ENCODE measurements at regions not wholly inside any gene's neighbourhood (a gene's known extent, or its start where the extent isn't known, plus 50 kb on each side); places are given as distances from the start of the nearest gene placed in this dataset.

- in situ Hi-C loops (cut with MboI; ENCODE audit: low sequenced_read_pairs, unreplicated experiment): no loop called here
- DNase-seq (ENCODE audit: low spot score): no peak
- TF ChIP-seq, protein P1, sequence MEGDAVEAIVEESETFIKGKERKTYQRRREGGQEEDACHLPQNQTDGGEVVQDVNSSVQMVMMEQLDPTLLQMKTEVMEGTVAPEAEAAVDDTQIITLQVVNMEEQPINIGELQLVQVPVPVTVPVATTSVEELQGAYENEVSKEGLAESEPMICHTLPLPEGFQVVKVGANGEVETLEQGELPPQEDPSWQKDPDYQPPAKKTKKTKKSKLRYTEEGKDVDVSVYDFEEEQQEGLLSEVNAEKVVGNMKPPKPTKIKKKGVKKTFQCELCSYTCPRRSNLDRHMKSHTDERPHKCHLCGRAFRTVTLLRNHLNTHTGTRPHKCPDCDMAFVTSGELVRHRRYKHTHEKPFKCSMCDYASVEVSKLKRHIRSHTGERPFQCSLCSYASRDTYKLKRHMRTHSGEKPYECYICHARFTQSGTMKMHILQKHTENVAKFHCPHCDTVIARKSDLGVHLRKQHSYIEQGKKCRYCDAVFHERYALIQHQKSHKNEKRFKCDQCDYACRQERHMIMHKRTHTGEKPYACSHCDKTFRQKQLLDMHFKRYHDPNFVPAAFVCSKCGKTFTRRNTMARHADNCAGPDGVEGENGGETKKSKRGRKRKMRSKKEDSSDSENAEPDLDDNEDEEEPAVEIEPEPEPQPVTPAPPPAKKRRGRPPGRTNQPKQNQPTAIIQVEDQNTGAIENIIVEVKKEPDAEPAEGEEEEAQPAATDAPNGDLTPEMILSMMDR (IDR thresholded peaks at IDR 0.05; ENCODE audit: borderline replicate concordance, control extremely low read depth, extremely low read depth, insufficient read depth, missing control alignments): no peak
Observed at GRCh38 chr2:180583441-180584140, 396.8 kb upstream of the UBE2E3 start.

DNA sequence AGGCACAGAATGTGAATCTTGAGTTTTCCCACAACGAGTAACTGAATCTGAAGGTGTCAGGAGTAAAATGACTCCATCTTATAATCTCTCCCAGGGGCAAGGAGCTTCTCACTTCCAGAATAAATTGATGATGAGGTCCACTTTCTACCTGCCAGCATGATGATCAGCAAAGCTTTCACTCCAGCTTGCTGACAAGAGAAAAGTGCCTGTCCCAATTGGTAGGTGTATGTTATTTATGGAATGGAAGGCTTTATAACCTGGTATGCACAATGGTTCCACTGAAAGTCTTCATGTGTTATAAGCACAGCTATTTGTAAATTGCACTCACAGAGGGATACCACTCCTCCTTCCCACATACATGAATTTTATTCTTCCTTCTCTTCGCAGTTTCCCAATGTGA, 401.0 kb upstream of the UBE2E3 start:
- DNase-seq (ENCODE audit: low spot score): no peak
- in situ Hi-C loops (cut with MboI; ENCODE audit: low sequenced_read_pairs, unreplicated experiment): no loop called here
- TF ChIP-seq, protein P1 (IDR thresholded peaks at IDR 0.05; ENCODE audit: borderline replicate concordance, control extremely low read depth, extremely low read depth, insufficient read depth, missing control alignments): no peak

DNA sequence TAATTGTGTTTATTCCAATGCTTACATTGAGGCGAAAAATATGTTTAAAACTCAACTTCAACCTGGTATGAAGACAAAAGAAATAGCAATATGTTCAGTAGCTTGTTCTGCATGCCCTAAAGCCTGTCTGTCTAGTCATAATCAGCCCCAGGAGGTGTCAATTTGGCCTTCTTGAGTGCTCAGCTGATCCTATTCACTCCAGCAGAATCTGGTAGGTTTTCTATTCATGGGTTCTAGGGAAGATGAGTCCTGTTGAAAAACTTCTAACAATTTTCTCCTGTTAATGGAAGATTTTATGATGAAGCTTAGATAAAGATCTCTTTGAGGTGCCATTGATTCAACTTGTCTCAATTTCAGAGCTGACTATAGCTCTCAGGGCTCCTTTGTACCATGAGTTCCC, 402.0 kb upstream of the UBE2E3 start:
- in situ Hi-C loops (cut with MboI; ENCODE audit: low sequenced_read_pairs, unreplicated experiment): no loop called here
- DNase-seq (ENCODE audit: low spot score): no peak
- TF ChIP-seq, protein P1 (IDR thresholded peaks at IDR 0.05; ENCODE audit: borderline replicate concordance, control extremely low read depth, extremely low read depth, insufficient read depth, missing control alignments): no peak

DNA sequence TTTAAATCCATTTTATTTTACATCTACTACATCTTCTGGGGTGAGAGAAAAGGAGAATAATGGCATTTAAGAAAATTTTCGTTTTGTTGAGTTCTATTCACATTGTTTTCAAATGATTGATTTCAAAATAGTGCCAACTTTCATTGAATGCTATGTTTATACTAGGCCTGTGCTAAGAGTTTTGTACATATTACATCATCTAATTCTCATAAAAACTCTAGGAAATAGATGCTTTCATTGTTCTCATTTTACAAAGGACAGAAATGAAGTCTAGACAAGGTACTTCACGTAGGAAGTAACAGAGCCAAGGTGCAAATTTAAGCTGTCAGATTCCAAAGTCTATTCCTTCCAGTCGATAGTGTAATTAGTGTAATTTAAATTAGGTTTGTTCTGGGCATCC, 402.8 kb upstream of the UBE2E3 start:
- TF ChIP-seq, protein P1 (IDR thresholded peaks at IDR 0.05; ENCODE audit: borderline replicate concordance, control extremely low read depth, extremely low read depth, insufficient read depth, missing control alignments): no peak
- in situ Hi-C loops (cut with MboI; ENCODE audit: low sequenced_read_pairs, unreplicated experiment): no loop called here
- no peak for DNase-seq (ENCODE audit: low spot score)

DNA sequence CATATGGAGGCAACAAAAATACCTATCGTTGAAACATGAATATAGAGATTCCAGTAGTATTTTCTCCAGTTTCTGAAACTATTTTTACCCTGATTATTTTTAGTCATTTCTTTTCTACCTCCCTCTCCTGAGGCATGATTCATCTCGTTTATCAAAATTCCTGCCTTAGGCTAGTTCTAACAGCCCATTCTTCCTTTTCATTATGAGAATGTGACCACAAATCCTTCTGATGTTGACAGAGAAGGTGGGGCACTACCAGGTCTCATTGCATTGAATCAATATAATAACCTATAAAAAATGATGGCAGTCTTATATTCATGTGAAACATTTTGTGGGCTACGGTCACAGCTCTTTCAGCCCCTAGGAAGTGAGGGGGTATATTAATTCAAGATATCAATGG, 406.5 kb upstream of the UBE2E3 start:
- in situ Hi-C loops (cut with MboI; ENCODE audit: low sequenced_read_pairs, unreplicated experiment): no loop called here
- DNase-seq (ENCODE audit: low spot score): no peak
- TF ChIP-seq, protein P1 (IDR thresholded peaks at IDR 0.05; ENCODE audit: borderline replicate concordance, control extremely low read depth, extremely low read depth, insufficient read depth, missing control alignments): no peak

DNA sequence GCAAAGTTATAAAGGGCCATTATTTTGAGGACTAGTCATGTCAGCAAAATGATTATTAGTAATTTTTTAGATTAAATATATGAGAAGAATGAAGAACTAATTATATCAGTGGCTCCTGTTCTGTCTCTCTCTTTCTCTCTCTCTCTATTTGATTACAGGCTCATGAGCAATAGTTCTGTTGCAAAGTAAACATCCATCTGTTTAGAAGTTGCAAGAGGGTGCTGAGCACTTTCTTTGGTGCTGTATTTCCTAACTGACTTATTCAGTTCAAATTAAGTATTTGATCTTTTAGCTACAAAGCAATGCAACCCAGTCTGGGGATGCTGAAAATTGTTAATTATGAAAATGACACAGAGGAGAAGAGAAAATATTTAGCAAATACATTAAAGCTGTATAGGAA, 408.1 kb upstream of the UBE2E3 start:
- no peak for DNase-seq (ENCODE audit: low spot score)
- in situ Hi-C loops (cut with MboI; ENCODE audit: low sequenced_read_pairs, unreplicated experiment): no loop called here
- TF ChIP-seq, protein P1 (IDR thresholded peaks at IDR 0.05; ENCODE audit: borderline replicate concordance, control extremely low read depth, extremely low read depth, insufficient read depth, missing control alignments): no peak

All from GM13976 (cell line).